ENCODE measurements at regions not wholly inside any gene's neighbourhood (a gene's known extent, or its start where the extent isn't known, plus 50 kb on each side); places are given as distances from the start of the nearest gene placed in this dataset.

- TF ChIP-seq NFIC (IDR thresholded peaks at IDR 0.05) (no peak), YY1 (IDR thresholded peaks at IDR 0.05; ENCODE audit: low read depth) (no peak), EGR1 (IDR thresholded peaks at IDR 0.05) (no peak), ZBTB7A (IDR thresholded peaks at IDR 0.05; ENCODE audit: low read depth) (no peak), CEBPB (IDR thresholded peaks at IDR 0.05) (no peak), FOXM1 (IDR thresholded peaks at IDR 0.05; ENCODE audit: borderline replicate concordance, low read depth) (no peak), RAD21 (IDR thresholded peaks at IDR 0.05; ENCODE audit: low read depth) (no peak), CREB1 (IDR thresholded peaks at IDR 0.05; ENCODE audit: low read depth) (no peak), TCF12 (IDR thresholded peaks at IDR 0.05; ENCODE audit: low read depth) (no peak), TEAD4 (IDR thresholded peaks at IDR 0.05) (no peak), TAF1 (IDR thresholded peaks at IDR 0.05; ENCODE audit: low read depth) (no peak), MAX (IDR thresholded peaks at IDR 0.05) (no peak)
- TF ChIP-seq, protein P1, sequence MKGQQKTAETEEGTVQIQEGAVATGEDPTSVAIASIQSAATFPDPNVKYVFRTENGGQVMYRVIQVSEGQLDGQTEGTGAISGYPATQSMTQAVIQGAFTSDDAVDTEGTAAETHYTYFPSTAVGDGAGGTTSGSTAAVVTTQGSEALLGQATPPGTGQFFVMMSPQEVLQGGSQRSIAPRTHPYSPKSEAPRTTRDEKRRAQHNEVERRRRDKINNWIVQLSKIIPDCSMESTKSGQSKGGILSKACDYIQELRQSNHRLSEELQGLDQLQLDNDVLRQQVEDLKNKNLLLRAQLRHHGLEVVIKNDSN (IDR thresholded peaks at IDR 0.05): no peak
These were observed 604.5 kb downstream of the PLPP3 start for GRCh38 chr1:55974714-55975441.

GRCh38 chr1:55970526-55971110 is 608.7 kb downstream of the PLPP3 start:
- no peak for TF ChIP-seq REST (IDR thresholded peaks at IDR 0.05; ENCODE audit: low read depth)
- TF ChIP-seq ZBTB7A (IDR thresholded peaks at IDR 0.05; ENCODE audit: low read depth): no peak
- no peak for TF ChIP-seq TCF12 (IDR thresholded peaks at IDR 0.05; ENCODE audit: low read depth)
- TF ChIP-seq, protein P1 (IDR thresholded peaks at IDR 0.05): no peak
- TF ChIP-seq YY1 (IDR thresholded peaks at IDR 0.05; ENCODE audit: low read depth): no peak
- no peak for TF ChIP-seq MAX (IDR thresholded peaks at IDR 0.05)
- TF ChIP-seq RAD21 (IDR thresholded peaks at IDR 0.05; ENCODE audit: low read depth): no peak
- TF ChIP-seq EP300 (IDR thresholded peaks at IDR 0.05; ENCODE audit: borderline replicate concordance): no peak
- no peak for TF ChIP-seq NFIC (IDR thresholded peaks at IDR 0.05)
- TF ChIP-seq TEAD4 (IDR thresholded peaks at IDR 0.05): no peak
- TF ChIP-seq CEBPB (IDR thresholded peaks at IDR 0.05): no peak
- no peak for TF ChIP-seq TAF1 (IDR thresholded peaks at IDR 0.05; ENCODE audit: low read depth)
- no peak for TF ChIP-seq CREB1 (IDR thresholded peaks at IDR 0.05; ENCODE audit: low read depth)
- no peak for TF ChIP-seq EGR1 (IDR thresholded peaks at IDR 0.05)
- TF ChIP-seq FOXM1 (IDR thresholded peaks at IDR 0.05; ENCODE audit: borderline replicate concordance, low read depth): no peak

DNA sequence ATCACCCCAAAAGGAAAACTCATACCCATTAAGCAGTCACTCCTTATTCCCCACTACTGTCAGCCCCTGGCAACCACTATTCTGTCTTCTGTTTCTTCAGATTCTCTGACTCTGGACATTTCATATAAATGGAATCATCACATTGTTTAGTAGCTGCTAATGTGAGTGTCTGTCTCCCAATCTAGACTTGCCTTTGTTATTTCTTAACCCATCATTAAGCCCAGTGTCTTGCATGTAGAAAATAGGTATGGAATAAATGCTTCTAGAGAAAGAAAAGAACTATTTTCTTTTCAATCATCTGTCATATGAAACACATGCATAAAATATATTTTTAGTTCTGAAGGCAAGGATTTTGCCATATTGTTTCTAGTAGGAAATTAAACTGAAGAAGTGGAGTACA is 610.0 kb downstream of the PLPP3 start:
- no peak for TF ChIP-seq ZBTB7A (IDR thresholded peaks at IDR 0.05; ENCODE audit: low read depth)
- no peak for TF ChIP-seq TAF1 (IDR thresholded peaks at IDR 0.05; ENCODE audit: low read depth)
- TF ChIP-seq YY1 (IDR thresholded peaks at IDR 0.05; ENCODE audit: low read depth): no peak
- no peak for TF ChIP-seq EP300 (IDR thresholded peaks at IDR 0.05; ENCODE audit: borderline replicate concordance)
- no peak for TF ChIP-seq FOXM1 (IDR thresholded peaks at IDR 0.05; ENCODE audit: borderline replicate concordance, low read depth)
- TF ChIP-seq TEAD4 (IDR thresholded peaks at IDR 0.05): no peak
- TF ChIP-seq REST (IDR thresholded peaks at IDR 0.05; ENCODE audit: low read depth): no peak
- TF ChIP-seq MAX (IDR thresholded peaks at IDR 0.05): no peak
- TF ChIP-seq, protein P1 (IDR thresholded peaks at IDR 0.05): no peak
- no peak for TF ChIP-seq RAD21 (IDR thresholded peaks at IDR 0.05; ENCODE audit: low read depth)

DNA sequence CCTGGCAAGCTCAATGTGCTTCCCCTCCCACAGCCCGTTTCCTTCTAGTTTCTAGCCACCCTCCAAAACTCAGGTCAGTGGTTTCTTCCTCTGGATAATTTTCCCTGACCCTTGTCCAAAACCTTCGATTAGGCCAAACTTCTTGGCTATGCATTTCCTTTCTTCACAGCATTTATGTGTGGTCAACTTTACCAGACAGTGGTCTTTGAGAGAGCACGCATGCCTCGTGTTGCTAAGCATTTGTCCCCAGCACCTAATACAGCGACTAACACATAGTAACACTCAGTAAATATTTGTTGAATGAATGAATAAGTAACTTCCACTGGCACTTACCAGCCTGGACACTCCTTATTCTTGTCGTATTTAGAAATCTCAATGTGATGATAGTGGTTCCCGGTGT is 610.7 kb downstream of the PLPP3 start:
- no peak for TF ChIP-seq TAF1 (IDR thresholded peaks at IDR 0.05; ENCODE audit: low read depth)

DNA sequence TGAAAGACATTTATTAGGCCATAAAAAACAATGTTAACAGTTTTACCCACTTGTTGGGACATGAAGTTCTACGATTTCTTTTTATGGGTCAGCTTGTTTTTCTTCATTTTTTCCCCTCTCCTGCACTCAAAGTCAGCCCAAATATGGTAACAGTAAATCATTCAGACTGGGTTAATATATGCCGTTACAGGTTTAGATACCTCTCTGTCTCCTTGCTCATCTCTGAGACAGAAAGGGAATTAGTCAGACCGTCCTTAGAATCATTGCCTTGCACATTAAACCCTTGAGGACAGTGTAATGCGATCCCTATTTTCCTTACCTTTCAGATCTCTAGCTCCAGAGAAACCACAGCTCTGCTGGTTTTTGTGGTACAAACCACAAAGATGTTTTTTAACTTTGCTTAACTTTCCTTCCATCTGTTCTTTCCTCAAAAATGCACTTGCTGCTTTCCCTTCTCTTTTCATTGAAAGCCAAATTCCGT is 613.3 kb downstream of the PLPP3 start:
- TF ChIP-seq TEAD4 (IDR thresholded peaks at IDR 0.05): no peak
- no peak for TF ChIP-seq CREB1 (IDR thresholded peaks at IDR 0.05; ENCODE audit: low read depth)
- TF ChIP-seq ZBTB7A (IDR thresholded peaks at IDR 0.05; ENCODE audit: low read depth): no peak
- no peak for TF ChIP-seq EP300 (IDR thresholded peaks at IDR 0.05; ENCODE audit: borderline replicate concordance)
- TF ChIP-seq YY1 (IDR thresholded peaks at IDR 0.05; ENCODE audit: low read depth): no peak
- no peak for TF ChIP-seq NFIC (IDR thresholded peaks at IDR 0.05)
- no peak for TF ChIP-seq EGR1 (IDR thresholded peaks at IDR 0.05)
- TF ChIP-seq TAF1 (IDR thresholded peaks at IDR 0.05; ENCODE audit: low read depth): no peak
- TF ChIP-seq RAD21 (IDR thresholded peaks at IDR 0.05; ENCODE audit: low read depth): no peak
